Glutamatergic neuron (in vitro differentiated cells): ENCODE measurements at regions not wholly inside any gene's neighbourhood (a gene's known extent, or its start where the extent isn't known, plus 50 kb on each side); places are given as distances from the start of the nearest gene placed in this dataset.

Experiments used
- DNase-seq: peaks from one replicate; pipeline ENCODE4 v3.0.0; 2022
- H3K27ac Mint-ChIP-seq: one replicate; pipeline ENCODE4 v1.8.0; 2020; ENCODE audit warnings: mild to moderate bottlenecking, mixed read lengths, inconsistent platforms; ENCODE audit not compliant: unreplicated experiment
- H3K27me3 Mint-ChIP-seq: one replicate; pipeline ENCODE4 v1.8.0; 2020; ENCODE audit warnings: mild to moderate bottlenecking, moderate library complexity, mixed read lengths, inconsistent platforms; ENCODE audit not compliant: unreplicated experiment
- H3K36me3 Mint-ChIP-seq: one replicate; pipeline ENCODE4 v1.8.0; 2020; ENCODE audit warnings: mild to moderate bottlenecking, mixed read lengths, inconsistent platforms; ENCODE audit not compliant: unreplicated experiment
- H3K4me1 Mint-ChIP-seq: one replicate; pipeline ENCODE4 v1.8.0; 2020; ENCODE audit warnings: mild to moderate bottlenecking, low read depth, mixed read lengths, inconsistent platforms; ENCODE audit not compliant: unreplicated experiment
- H3K4me3 Mint-ChIP-seq: one replicate; pipeline ENCODE4 v1.8.0; 2020; ENCODE audit warnings: mild to moderate bottlenecking, mixed read lengths, inconsistent platforms; ENCODE audit not compliant: unreplicated experiment
- H3K9me3 Mint-ChIP-seq: one replicate; pipeline ENCODE4 v1.8.0; 2020; ENCODE audit warnings: mild to moderate bottlenecking, moderate library complexity, mixed read lengths, inconsistent platforms; ENCODE audit not compliant: unreplicated experiment
- CTCF ChIP-seq: fragments of 200-600 bp; sonication (generic); IDR thresholded peaks from one replicate; pipeline ENCODE4 v1.5.0; 2021; ENCODE audit not compliant: partially characterized antibody, unreplicated experiment

GRCh38 chr2:56707650-56708049, 523.9 kb downstream of the CCDC85A start:
- no peaks in the 10 kb centered on the region for H3K36me3 Mint-ChIP-seq
- no peaks in the 10 kb centered on the region for H3K9me3 Mint-ChIP-seq
- no peak for TF ChIP-seq CTCF
- H3K27me3 Mint-ChIP-seq: peaks cover 4% of the 10 kb centered on the region
- H3K27ac Mint-ChIP-seq: no peak overlapping the region
- DNase-seq: no peak
- no peaks in the 10 kb centered on the region for H3K4me1 Mint-ChIP-seq
- no peak overlapping the region for H3K4me3 Mint-ChIP-seq

- no peak for TF ChIP-seq CTCF
- Mint-ChIP-seq H3K4me3 (no peak overlapping the region), H3K36me3 (no peaks in the 10 kb centered on the region), H3K27ac (no peak overlapping the region), H3K27me3 (peaks cover 4% of the 10 kb centered on the region), H3K4me1 (no peaks in the 10 kb centered on the region), H3K9me3 (no peaks in the 10 kb centered on the region)
- DNase-seq: no peak
Observed at GRCh38 chr2:56709181-56709580, 525.4 kb downstream of the CCDC85A start.

GRCh38 chr2:56713161-56713676, 529.4 kb downstream of the CCDC85A start:
- H3K4me3 Mint-ChIP-seq: no peak overlapping the region
- H3K27ac Mint-ChIP-seq: no peak overlapping the region
- no peaks in the 10 kb centered on the region for H3K4me1 Mint-ChIP-seq
- peaks cover 2% of the 10 kb centered on the region for H3K27me3 Mint-ChIP-seq
- peaks cover 2% of the 10 kb centered on the region for H3K9me3 Mint-ChIP-seq
- no peak for TF ChIP-seq CTCF
- no peaks in the 10 kb centered on the region for H3K36me3 Mint-ChIP-seq
- no peak for DNase-seq

GRCh38 chr2:56713978-56714377, 530.2 kb downstream of the CCDC85A start:
- no peak for DNase-seq
- Mint-ChIP-seq H3K4me1 (no peaks in the 10 kb centered on the region), H3K36me3 (no peaks in the 10 kb centered on the region), H3K27ac (no peak overlapping the region), H3K9me3 (peaks cover 2% of the 10 kb centered on the region), H3K4me3 (no peak overlapping the region), H3K27me3 (peaks cover 2% of the 10 kb centered on the region)
- TF ChIP-seq CTCF: no peak

- Mint-ChIP-seq H3K4me3 (no peak overlapping the region), H3K4me1 (no peaks in the 10 kb centered on the region), H3K9me3 (peaks cover 3% of the 10 kb centered on the region), H3K27me3 (peaks cover 2% of the 10 kb centered on the region), H3K36me3 (peaks cover 1% of the 10 kb centered on the region), H3K27ac (no peak overlapping the region)
- DNase-seq: no peak
- no peak for TF ChIP-seq CTCF
Observed at GRCh38 chr2:56714400-56714799, 530.6 kb downstream of the CCDC85A start.
